ENCODE measurements at regions not wholly inside any gene's neighbourhood (a gene's known extent, or its start where the extent isn't known, plus 50 kb on each side); places are given as distances from the start of the nearest gene placed in this dataset.

DNA sequence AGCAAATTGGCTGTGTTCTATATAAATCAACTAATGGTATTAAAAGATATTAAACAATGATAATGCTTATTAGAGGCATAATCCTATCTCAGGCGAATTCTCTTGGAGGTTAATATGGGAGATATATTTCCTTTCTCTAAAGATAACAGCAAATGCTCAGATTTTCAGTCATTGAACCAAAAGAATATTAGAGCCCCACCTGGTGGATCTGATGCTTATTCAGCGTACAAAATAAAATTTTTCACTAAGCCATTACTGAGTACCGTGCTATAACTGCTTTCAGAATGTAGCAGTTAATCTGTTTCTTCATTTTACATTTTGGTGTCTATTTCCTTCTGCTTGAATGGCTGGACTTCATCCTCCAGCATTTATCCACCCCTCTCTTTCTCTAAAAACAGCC lies 143.3 kb upstream of the IPO5 start:
- H3K27me3 ChIP-seq, result no peaks in the 10 kb centered on the region
- TF ChIP-seq CTCF (IDR thresholded peaks at IDR 0.05), result peak; percentile 11 to 54 (median 47)
- no peaks in the 10 kb centered on the region for H3K36me3 ChIP-seq
- H3K27ac ChIP-seq, result no peak overlapping the region
- DNase-seq, result no peak
- ATAC-seq, result no peak
- intact Hi-C loops (cut with DNase I), result loop anchor here in 1 of 10 donors (10.0 kb wide), 1 partner anchor 795 kb away; no protein-coding TSS in a partner anchor
- H3K4me1 ChIP-seq, result peaks cover 0 to 4% (median 0%) of the 10 kb centered on the region in 9 donors
- H3K9me3 ChIP-seq, result peaks cover 0 to 13% (median 0%) of the 10 kb centered on the region in 11 donors
- no peak overlapping the region for H3K4me3 ChIP-seq
- WGBS, 2 donors, result 22 to 41% methylated on average over 3 of the region's 3 CpGs

DNA sequence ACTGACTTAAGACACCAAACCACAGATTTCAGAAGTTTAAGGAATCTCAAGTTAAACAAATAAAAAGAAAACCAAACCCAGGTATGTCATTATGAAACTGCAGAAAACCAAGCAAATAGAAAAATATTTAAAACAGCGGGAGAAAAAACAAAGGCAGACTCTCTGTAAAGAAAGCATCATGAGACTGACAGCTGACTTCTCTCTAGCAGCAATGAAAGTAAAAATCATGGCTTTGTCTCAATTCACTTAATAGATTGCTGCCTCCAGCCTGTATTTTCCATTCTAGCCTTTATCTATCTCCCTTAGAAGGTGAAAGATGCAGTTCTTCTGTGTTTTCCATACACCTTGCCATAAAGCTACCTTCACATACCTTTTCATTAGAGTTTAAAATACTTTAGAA lies 131.1 kb upstream of the IPO5 start:
- Histone ChIP-seq H3K36me3 (no peaks in the 10 kb centered on the region), H3K4me1 (no peaks in the 10 kb centered on the region), H3K4me3 (no peak overlapping the region), H3K27ac (no peak overlapping the region), H3K9me3 (no peaks in the 10 kb centered on the region), H3K27me3 (peaks cover 0 to 22% (median 0%) of the 10 kb centered on the region in 7 donors)
- intact Hi-C loops (cut with DNase I), result no loop called here
- TF ChIP-seq CTCF (IDR thresholded peaks at IDR 0.05), result no peak
- WGBS, 2 donors, result 95 to 98% methylated on average over 1 of the region's 1 CpG
- DNase-seq (no peak), ATAC-seq (no peak)

DNA sequence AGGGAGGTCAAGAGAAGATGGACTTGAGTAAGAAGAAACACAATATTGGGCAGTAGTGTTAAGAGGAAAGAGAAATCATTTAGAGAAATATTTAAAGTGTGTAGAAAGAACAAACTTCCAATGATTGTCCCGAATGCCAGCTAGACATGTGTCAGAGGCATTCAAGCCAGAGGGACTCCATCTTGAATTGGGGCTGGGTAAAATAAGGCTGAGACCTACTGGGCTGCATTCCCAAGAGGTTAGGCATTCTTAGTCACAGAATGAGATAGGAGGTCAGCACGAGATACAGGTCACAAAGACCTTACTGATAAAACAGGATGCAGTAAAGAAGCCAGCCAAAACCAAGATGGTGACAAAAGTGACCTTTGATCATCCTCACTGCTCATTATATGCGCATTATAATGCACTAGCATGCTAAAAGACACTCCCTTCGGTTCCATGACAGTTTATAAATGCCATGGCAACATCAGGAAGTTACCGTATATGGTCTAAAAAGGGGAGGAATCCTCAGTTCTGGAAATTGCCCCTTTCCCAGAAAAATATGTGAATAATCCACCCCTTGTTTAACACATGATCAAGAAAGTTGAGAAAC lies 127.0 kb upstream of the IPO5 start:
- intact Hi-C loops (cut with DNase I), result no loop called here
- DNase-seq, result no peak
- Histone ChIP-seq H3K27me3 (peaks cover 0 to 18% (median 0%) of the 10 kb centered on the region in 7 donors), H3K36me3 (no peaks in the 10 kb centered on the region), H3K4me1 (no peaks in the 10 kb centered on the region), H3K9me3 (no peaks in the 10 kb centered on the region), H3K4me3 (no peak overlapping the region), H3K27ac (no peak overlapping the region)
- WGBS, 2 donors, result 81 to 86% methylated on average over 5 of the region's 5 CpGs
- no peak for ATAC-seq
- no peak for TF ChIP-seq CTCF (IDR thresholded peaks at IDR 0.05)

GRCh38 chr13:97834250-97834649 lies 119.2 kb upstream of the IPO5 start:
- intact Hi-C loops (cut with DNase I), result no loop called here
- DNase-seq (no peak), ATAC-seq (no peak)
- H3K4me3 ChIP-seq, result no peak overlapping the region
- WGBS, 2 donors, result 64 to 68% methylated on average over 5 of the region's 5 CpGs
- no peaks in the 10 kb centered on the region for H3K36me3 ChIP-seq
- no peak overlapping the region for H3K27ac ChIP-seq
- peaks cover 0 to 3% (median 0%) of the 10 kb centered on the region in 7 donors for H3K27me3 ChIP-seq
- no peak for TF ChIP-seq CTCF (IDR thresholded peaks at IDR 0.05)
- H3K9me3 ChIP-seq, result peaks cover 0 to 10% (median 7%) of the 10 kb centered on the region in 11 donors
- no peaks in the 10 kb centered on the region for H3K4me1 ChIP-seq
